ENCODE measurements at regions not wholly inside any gene's neighbourhood (a gene's known extent, or its start where the extent isn't known, plus 50 kb on each side); places are given as distances from the start of the nearest gene placed in this dataset.

DNA sequence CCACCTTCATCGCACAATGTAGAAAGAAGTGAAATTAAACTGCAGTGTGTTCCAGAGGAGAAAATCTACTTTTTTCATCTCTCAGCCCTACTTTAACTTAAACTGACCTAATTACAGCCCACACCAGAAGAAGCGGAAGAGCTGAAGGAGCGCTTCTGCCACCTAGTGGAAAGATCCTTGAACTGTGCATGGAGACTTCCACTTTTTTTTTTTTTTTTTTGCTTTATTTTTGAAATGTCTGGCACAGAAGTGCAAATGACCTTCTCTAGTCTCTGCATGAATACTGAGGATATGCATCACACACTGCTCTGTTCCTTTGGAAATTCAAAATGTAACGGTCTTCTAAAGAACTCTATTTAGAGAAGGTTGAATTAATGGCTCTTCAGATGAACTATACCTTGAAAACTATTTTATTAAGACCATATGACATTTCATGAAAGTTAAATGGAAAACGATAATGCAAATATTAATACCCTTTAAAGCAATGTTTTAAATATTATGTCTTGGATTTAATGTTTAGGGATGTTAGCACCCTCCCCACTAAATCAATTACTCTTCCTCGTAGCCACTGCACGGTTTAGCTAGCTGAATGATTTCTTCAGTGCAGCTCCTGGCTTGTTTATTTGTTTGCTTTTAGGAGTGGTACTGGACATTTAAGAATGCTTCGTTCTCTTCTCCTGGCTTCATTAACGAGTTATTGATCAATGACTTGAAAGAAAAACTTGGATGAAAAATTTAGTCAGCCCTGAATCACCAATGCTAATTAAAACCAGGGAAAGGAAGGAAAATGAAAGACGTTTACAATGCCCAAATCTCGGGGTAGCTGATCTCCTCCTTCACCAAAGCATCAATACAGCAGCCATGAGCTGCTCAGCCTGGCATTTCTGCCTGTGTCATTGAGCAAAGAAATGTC lies 569.6 kb upstream of the GJE1 start:
- DNase-seq (ENCODE audit: low spot score) (no peak), ATAC-seq (ENCODE audit: low FRiP score) (peak; percentile 93)
- TF ChIP-seq, protein P1, sequence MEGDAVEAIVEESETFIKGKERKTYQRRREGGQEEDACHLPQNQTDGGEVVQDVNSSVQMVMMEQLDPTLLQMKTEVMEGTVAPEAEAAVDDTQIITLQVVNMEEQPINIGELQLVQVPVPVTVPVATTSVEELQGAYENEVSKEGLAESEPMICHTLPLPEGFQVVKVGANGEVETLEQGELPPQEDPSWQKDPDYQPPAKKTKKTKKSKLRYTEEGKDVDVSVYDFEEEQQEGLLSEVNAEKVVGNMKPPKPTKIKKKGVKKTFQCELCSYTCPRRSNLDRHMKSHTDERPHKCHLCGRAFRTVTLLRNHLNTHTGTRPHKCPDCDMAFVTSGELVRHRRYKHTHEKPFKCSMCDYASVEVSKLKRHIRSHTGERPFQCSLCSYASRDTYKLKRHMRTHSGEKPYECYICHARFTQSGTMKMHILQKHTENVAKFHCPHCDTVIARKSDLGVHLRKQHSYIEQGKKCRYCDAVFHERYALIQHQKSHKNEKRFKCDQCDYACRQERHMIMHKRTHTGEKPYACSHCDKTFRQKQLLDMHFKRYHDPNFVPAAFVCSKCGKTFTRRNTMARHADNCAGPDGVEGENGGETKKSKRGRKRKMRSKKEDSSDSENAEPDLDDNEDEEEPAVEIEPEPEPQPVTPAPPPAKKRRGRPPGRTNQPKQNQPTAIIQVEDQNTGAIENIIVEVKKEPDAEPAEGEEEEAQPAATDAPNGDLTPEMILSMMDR (IDR thresholded peaks at IDR 0.05), result peak in 2 of 3 donors; percentile 60 to 77

DNA sequence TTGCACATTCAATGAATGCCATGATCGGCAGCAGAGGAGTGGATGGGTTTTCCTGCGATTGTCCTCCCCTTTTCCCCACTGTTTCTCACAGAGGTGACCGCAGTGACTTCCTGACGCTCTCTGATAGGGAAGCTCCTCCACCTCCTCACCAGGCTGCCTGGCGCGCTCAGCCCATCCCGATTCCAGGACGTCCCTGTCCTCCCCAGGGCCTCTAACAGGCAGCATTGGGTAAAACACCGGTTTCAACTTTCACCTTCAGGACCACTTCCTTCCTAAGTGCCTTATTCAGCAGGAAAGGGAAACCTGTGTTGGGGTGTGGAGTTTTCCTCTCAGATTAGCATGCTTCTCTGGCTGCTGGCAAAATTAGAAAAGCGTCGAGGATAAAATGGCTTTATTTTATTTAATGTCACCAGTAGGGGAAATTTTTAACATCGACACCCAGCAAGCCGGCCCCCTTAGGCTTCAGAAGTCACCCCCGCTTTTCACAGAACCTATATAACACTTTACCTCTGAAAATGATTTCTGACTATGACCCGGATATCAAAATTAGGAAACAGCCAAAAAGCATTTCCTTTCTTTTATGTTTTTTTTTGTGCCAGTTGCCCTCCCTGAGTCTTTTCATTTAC lies 570.4 kb upstream of the GJE1 start:
- TF ChIP-seq, protein P1 (IDR thresholded peaks at IDR 0.05), result no peak
- ATAC-seq (ENCODE audit: low FRiP score) (no peak), DNase-seq (ENCODE audit: low spot score) (no peak)

DNA sequence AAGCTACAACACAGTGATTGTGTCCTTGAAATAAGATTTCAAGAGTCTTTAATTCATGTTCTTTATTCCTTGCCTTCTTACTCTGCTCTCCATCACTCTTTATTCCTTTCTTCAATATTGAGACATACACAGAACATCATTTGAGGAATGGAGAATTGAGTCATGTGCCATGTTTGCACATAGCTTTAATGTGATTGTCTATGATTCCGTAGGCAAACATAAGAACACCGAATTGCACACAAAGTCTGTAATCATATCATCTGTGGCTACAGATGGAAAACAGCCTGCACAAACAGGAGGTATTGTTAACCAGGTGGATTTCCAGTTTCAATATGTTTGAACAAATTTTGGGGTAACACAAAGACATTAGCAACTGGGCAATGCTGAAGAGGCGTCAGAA lies 571.6 kb upstream of the GJE1 start:
- TF ChIP-seq, protein P1 (IDR thresholded peaks at IDR 0.05), result no peak
- no peak for ATAC-seq (ENCODE audit: low FRiP score)
- no peak for DNase-seq (ENCODE audit: low spot score)

DNA sequence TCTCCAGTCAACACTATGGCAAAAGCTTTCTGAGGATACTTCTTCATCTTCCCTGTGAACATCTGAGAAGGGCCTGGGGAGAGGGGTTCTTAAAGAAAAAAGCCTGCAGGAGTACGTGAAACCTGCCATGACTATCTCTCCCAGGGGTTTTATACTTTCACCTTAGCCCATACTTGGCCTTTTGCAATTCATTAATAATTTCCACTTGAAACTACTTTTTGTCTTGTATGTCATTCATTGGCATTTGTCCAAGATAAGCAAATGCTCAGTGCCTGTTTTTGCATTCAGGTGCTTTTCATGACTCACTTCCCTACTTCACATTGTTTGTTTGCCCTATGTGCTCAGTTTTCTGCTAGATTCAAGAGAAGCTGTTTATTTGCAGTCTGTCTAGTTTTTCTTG lies 580.3 kb upstream of the GJE1 start:
- ATAC-seq (ENCODE audit: low FRiP score) (no peak), DNase-seq (ENCODE audit: low spot score) (no peak)
- TF ChIP-seq, protein P1 (IDR thresholded peaks at IDR 0.05), result no peak

DNA sequence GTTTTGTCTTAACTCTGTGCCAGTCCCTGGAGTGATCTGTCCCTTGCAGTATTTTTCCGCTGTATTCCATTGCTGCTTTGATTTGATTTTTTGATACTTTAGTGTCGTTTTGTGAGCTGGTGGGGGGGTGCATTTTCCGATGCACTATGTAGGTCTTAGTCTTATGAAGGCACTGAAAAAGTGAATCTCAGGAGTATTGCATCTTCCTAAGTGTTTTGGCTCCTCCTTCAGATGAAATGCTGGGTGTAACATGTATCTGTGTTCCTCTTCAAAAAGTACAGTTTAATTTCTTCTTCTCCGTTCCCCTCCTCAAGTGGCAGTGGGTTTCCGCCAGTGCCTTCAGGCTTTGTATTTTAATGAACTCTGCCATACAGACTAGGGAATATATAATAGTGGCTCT lies 580.7 kb upstream of the GJE1 start:
- ATAC-seq (ENCODE audit: low FRiP score), result no peak

DNA sequence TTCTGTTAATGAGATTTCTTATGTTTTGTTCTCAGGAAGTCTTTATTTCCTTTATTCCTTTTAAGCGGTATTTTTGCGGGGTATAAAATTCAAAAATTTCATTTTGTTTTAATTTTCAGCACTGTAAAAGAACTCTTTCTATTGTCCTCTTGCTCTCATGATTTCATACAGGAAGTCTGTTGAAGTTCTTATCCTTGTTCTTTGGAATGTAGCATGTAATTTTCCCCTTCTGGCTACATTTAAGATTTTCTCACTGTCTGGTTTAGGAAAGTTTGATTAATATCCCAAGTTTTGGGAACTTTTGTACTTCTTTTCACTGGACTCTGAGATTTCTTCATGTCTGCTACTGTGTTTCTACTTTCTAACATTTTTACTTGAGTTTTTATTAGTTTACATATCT lies 581.4 kb upstream of the GJE1 start:
- TF ChIP-seq, protein P1 (IDR thresholded peaks at IDR 0.05), result no peak
- DNase-seq (ENCODE audit: low spot score), result no peak
- no peak for ATAC-seq (ENCODE audit: low FRiP score)

More for the DNA sequence above, 580.7 kb upstream of the GJE1 start:
- DNase-seq (ENCODE audit: low spot score), result no peak
- TF ChIP-seq, protein P1 (IDR thresholded peaks at IDR 0.05), result no peak
